Upper lobe of left lung (tissue), 6 donors: ENCODE measurements at regions not wholly inside any gene's neighbourhood (a gene's known extent, or its start where the extent isn't known, plus 50 kb on each side); places are given as distances from the start of the nearest gene placed in this dataset.
"Not testable (repeated sequence)": the region's sequence is repeated elsewhere in the genome, so short reads cannot be mapped to it uniquely, and the experiment has no call there.

Source experiments
- ATAC-seq, 2 donors: fragments of 200-7000 bp; cut with Tn5 transposase; one replicate each; pipeline ENCODE4 v1.9.1; 2022; ENCODE audit warnings: mild to moderate bottlenecking in 2 of 2, moderate library complexity in 2 of 2; ENCODE audit not compliant: low FRiP score in 2 of 2
- DNase-seq, 2 donors: peaks; one replicate each; pipeline ENCODE4 v3.0.0-alpha.2; 2019 to 2020
- H3K27ac ChIP-seq, 4 donors: fragments of 200-600 bp; sonication (generic); one replicate each; pipeline ENCODE4 v1.5.1; 2016 to 2019
- H3K27me3 ChIP-seq, 4 donors: fragments of 200-600 bp; sonication (generic); one replicate each; pipeline ENCODE4 v1.5.1; 2017 to 2019
- H3K36me3 ChIP-seq, 4 donors: fragments of 200-600 bp; sonication (generic); one replicate each; pipeline ENCODE4 v1.5.1; 2016 to 2019
- H3K4me1 ChIP-seq, 4 donors: fragments of 200-600 bp; sonication (generic); one replicate each; pipeline ENCODE4 v1.5.1; 2018 to 2019
- H3K4me3 ChIP-seq, 4 donors: fragments of 200-600 bp; sonication (generic); one replicate each; pipeline ENCODE4 v1.5.1; 2017 to 2019; ENCODE audit warnings: mild to moderate bottlenecking in 2 of 4, moderate library complexity in 1 of 4
- H3K9me3 ChIP-seq, 4 donors: fragments of 200-600 bp; sonication (generic); one replicate each; pipeline ENCODE4 v1.5.1; 2018 to 2019
- EP300 ChIP-seq, 4 donors: sonication (generic); formaldehyde crosslinking; IDR thresholded peaks; one replicate each; pipeline ENCODE4 v1.5.1; 2017; ENCODE audit warnings: antibody characterized with exemption in 4 of 4, control low read depth in 2 of 4
- POLR2A ChIP-seq, 4 donors: fragments of 450-650 bp; IDR thresholded peaks; one replicate each; pipeline ENCODE4 v1.5.1; 2016 to 2017; ENCODE audit warnings: antibody characterized with exemption in 4 of 4, mild to moderate bottlenecking in 2 of 4
- POLR2AphosphoS5 ChIP-seq, 2 donors: sonication (generic); formaldehyde crosslinking; IDR thresholded peaks; one replicate each; pipeline ENCODE4 v1.5.1; 2017; ENCODE audit warnings: antibody characterized with exemption in 2 of 2
- WGBS, 2 donors: methylation state at CpG; one replicate each; pipeline ENCODE4 v1.1.5; 2017 to 2018; 5-methylcytosine and 5-hydroxymethylcytosine counted together
- TF ChIP-seq, protein P1 (sequence below), 6 experiments: fragments of 450-650 bp in 4 of 6; fragments of 200-600 bp in 2 of 6; sonication (generic) in 2 of 6; IDR thresholded peaks; one replicate each; pipeline ENCODE4 v1.5.1; 2016 to 2019; ENCODE audit warnings: antibody characterized with exemption in 6 of 6
- donor health status: DM: no; HTN: no; CAD: no; lungs with moderate emphysema.
- donor health status: DM: no; HTN: yes; CAD: no; lungs with severe emphysema.

- Histone ChIP-seq H3K4me1 (no peaks in the 10 kb centered on the region), H3K4me3 (no peak overlapping the region), H3K36me3 (no peaks in the 10 kb centered on the region), H3K27me3 (no peaks in the 10 kb centered on the region), H3K9me3 (peaks cover 0 to 9% (median 0%) of the 10 kb centered on the region in 4 donors), H3K27ac (no peak overlapping the region)
- TF ChIP-seq POLR2A (IDR thresholded peaks at IDR 0.05) (no peak), POLR2AphosphoS5 (IDR thresholded peaks at IDR 0.05) (no peak), EP300 (IDR thresholded peaks at IDR 0.05) (no peak)
- TF ChIP-seq, protein P1, sequence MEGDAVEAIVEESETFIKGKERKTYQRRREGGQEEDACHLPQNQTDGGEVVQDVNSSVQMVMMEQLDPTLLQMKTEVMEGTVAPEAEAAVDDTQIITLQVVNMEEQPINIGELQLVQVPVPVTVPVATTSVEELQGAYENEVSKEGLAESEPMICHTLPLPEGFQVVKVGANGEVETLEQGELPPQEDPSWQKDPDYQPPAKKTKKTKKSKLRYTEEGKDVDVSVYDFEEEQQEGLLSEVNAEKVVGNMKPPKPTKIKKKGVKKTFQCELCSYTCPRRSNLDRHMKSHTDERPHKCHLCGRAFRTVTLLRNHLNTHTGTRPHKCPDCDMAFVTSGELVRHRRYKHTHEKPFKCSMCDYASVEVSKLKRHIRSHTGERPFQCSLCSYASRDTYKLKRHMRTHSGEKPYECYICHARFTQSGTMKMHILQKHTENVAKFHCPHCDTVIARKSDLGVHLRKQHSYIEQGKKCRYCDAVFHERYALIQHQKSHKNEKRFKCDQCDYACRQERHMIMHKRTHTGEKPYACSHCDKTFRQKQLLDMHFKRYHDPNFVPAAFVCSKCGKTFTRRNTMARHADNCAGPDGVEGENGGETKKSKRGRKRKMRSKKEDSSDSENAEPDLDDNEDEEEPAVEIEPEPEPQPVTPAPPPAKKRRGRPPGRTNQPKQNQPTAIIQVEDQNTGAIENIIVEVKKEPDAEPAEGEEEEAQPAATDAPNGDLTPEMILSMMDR (IDR thresholded peaks at IDR 0.05) = no peak
- no peak for ATAC-seq
- DNase-seq = no peak
Measured at GRCh38 chr2:77862120-77862519, 339.9 kb upstream of the LRRTM4 start.

GRCh38 chr2:77864426-77864825 lies 342.2 kb upstream of the LRRTM4 start:
- Histone ChIP-seq H3K4me3 (no peak overlapping the region), H3K27me3 (no peaks in the 10 kb centered on the region), H3K4me1 (no peaks in the 10 kb centered on the region), H3K9me3 (no peaks in the 10 kb centered on the region), H3K27ac (no peak overlapping the region), H3K36me3 (no peaks in the 10 kb centered on the region)
- no peak for TF ChIP-seq POLR2AphosphoS5 (IDR thresholded peaks at IDR 0.05)
- no peak for TF ChIP-seq POLR2A (IDR thresholded peaks at IDR 0.05)
- no peak for TF ChIP-seq EP300 (IDR thresholded peaks at IDR 0.05)
- TF ChIP-seq, protein P1 (IDR thresholded peaks at IDR 0.05) = no peak
- 98 to 100% methylated on average over 4 of the region's 4 CpGs for WGBS, 2 donors
- DNase-seq (no peak), ATAC-seq (no peak)

- 31 to 43% methylated on average over 3 of the region's 3 CpGs for WGBS, 2 donors
- no peaks in the 10 kb centered on the region for H3K36me3 ChIP-seq
- no peaks in the 10 kb centered on the region for H3K4me1 ChIP-seq
- no peak for ATAC-seq
- no peak for DNase-seq
- TF ChIP-seq, protein P1 (IDR thresholded peaks at IDR 0.05) = no peak
- no peak for TF ChIP-seq POLR2A (IDR thresholded peaks at IDR 0.05)
- TF ChIP-seq POLR2AphosphoS5 (IDR thresholded peaks at IDR 0.05) = no peak
- no peak for TF ChIP-seq EP300 (IDR thresholded peaks at IDR 0.05)
- no peaks in the 10 kb centered on the region for H3K9me3 ChIP-seq
- H3K4me3 ChIP-seq = no peak overlapping the region
- H3K27ac ChIP-seq = no peak overlapping the region
- H3K27me3 ChIP-seq = no peaks in the 10 kb centered on the region
Measured at GRCh38 chr2:77866661-77867060, 344.5 kb upstream of the LRRTM4 start.

DNA sequence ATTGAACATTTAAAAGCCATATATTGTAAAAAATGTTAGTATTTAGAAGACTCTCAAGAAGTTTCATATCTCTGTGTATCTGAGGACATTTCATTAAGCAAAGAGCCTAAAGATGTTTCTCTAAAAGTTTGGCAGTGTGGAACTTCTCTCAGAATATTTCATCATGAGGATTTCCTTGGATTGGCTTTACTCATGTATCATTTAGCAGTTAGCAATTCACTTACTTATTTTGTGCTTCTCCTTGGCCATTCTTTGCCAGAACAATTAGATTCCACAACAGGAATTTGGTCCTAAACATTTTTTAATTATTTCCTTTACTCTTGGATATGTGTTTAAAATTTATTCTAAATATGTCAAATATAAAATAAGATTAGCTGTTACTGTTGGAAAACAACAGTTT lies 345.0 kb upstream of the LRRTM4 start:
- no peaks in the 10 kb centered on the region for H3K4me1 ChIP-seq
- H3K27me3 ChIP-seq = no peaks in the 10 kb centered on the region
- H3K4me3 ChIP-seq = no peak overlapping the region
- H3K9me3 ChIP-seq = no peaks in the 10 kb centered on the region
- TF ChIP-seq, protein P1 (IDR thresholded peaks at IDR 0.05) = no peak
- DNase-seq (no peak), ATAC-seq (no peak)
- H3K36me3 ChIP-seq = no peaks in the 10 kb centered on the region
- no peak overlapping the region for H3K27ac ChIP-seq

GRCh38 chr2:77873506-77873905 lies 351.3 kb upstream of the LRRTM4 start:
- TF ChIP-seq, protein P1 (IDR thresholded peaks at IDR 0.05) = no peak
- no peak for TF ChIP-seq POLR2AphosphoS5 (IDR thresholded peaks at IDR 0.05)
- TF ChIP-seq POLR2A (IDR thresholded peaks at IDR 0.05) = no peak
- Histone ChIP-seq H3K27ac (no peak overlapping the region), H3K36me3 (no peaks in the 10 kb centered on the region), H3K9me3 (no peaks in the 10 kb centered on the region), H3K4me1 (no peaks in the 10 kb centered on the region), H3K4me3 (no peak overlapping the region), H3K27me3 (no peaks in the 10 kb centered on the region)
- DNase-seq = no peak
- 73 to 77% methylated on average over 3 of the region's 3 CpGs for WGBS, 2 donors
- ATAC-seq = no peak

DNA sequence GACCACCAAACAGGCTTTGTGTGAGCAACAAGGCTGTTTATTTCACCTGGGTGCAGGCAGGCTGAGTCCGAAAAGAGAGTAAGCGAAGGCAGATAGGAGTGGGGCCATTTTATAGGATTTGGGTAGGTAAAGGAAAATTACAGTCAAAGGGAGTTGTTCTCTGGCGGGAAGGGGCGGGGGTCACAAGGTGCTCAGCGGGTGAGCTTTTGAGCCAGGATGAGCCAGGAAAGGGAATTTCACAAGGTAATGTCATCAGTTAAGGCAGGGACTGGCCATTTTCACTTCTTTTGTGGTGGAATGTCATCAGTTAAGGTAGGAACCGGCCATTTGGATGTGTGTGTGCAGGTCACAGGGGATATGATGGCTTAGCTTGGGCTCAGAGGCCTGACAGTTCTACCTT lies 378.0 kb upstream of the LRRTM4 start:
- H3K27me3 ChIP-seq, H3K27ac ChIP-seq, H3K36me3 ChIP-seq, H3K4me3 ChIP-seq, DNase-seq, H3K9me3 ChIP-seq, ATAC-seq, H3K4me1 ChIP-seq: not testable (repeated sequence)
- WGBS, 2 donors = 89 to 90% methylated on average over 6 of the region's 6 CpGs
